Islet of Langerhans (tissue), 1 donor: ENCODE measurements at regions not wholly inside any gene's neighbourhood (a gene's known extent, or its start where the extent isn't known, plus 50 kb on each side); places are given as distances from the start of the nearest gene placed in this dataset.
"Not testable (repeated sequence)": the region's sequence is repeated elsewhere in the genome, so short reads cannot be mapped to it uniquely, and the experiment has no call there.

ENCODE experiments used
- FAIRE-seq: peaks from one replicate; lab custom pipeline; 2011; peaks lifted over from hg19 to GRCh38; lab: Jason Lieb, UNC

- FAIRE-seq: no peak
Measured at GRCh38 chr11:112651386-112651785, 309.8 kb upstream of the NCAM1 start.

- FAIRE-seq: no peak
Measured at GRCh38 chr11:112652786-112653390, 308.3 kb upstream of the NCAM1 start.

- FAIRE-seq: no peak
Measured at GRCh38 chr11:112655371-112655770, 305.8 kb upstream of the NCAM1 start.

- FAIRE-seq: no peak
Measured at GRCh38 chr11:112656772-112657428, 304.3 kb upstream of the NCAM1 start.

GRCh38 chr11:112658431-112658878, 302.8 kb upstream of the NCAM1 start:
- no peak for FAIRE-seq

- FAIRE-seq: no peak
Measured at GRCh38 chr11:112661146-112661545, 300.1 kb upstream of the NCAM1 start.

- FAIRE-seq: no peak
Measured at GRCh38 chr11:112661571-112661970, 299.6 kb upstream of the NCAM1 start.

- FAIRE-seq: no peak
Measured at GRCh38 chr11:112662554-112662953, 298.7 kb upstream of the NCAM1 start.

GRCh38 chr11:112663947-112664634, 297.1 kb upstream of the NCAM1 start:
- no peak for FAIRE-seq

GRCh38 chr11:112665291-112665690, 295.9 kb upstream of the NCAM1 start:
- FAIRE-seq: no peak

- FAIRE-seq: no peak
Measured at GRCh38 chr11:112666253-112666652, 295.0 kb upstream of the NCAM1 start.

GRCh38 chr11:112670806-112671570, 290.2 kb upstream of the NCAM1 start:
- FAIRE-seq: no peak

- FAIRE-seq: not testable (repeated sequence)
Measured at GRCh38 chr11:112673401-112673800, 287.8 kb upstream of the NCAM1 start.

GRCh38 chr11:112685111-112685510, 276.1 kb upstream of the NCAM1 start:
- FAIRE-seq: no peak

- no peak for FAIRE-seq
Measured at GRCh38 chr11:112689851-112690250, 271.4 kb upstream of the NCAM1 start.

GRCh38 chr11:112693781-112694180, 267.4 kb upstream of the NCAM1 start:
- no peak for FAIRE-seq

- FAIRE-seq: no peak
Measured at GRCh38 chr11:112694245-112694644, 267.0 kb upstream of the NCAM1 start.

- FAIRE-seq: no peak
Measured at GRCh38 chr11:112694813-112695212, 266.4 kb upstream of the NCAM1 start.

GRCh38 chr11:112697391-112698178, 263.6 kb upstream of the NCAM1 start:
- no peak for FAIRE-seq

- FAIRE-seq: no peak
Measured at GRCh38 chr11:112705148-112705547, 256.1 kb upstream of the NCAM1 start.

GRCh38 chr11:112706863-112707262, 254.4 kb upstream of the NCAM1 start:
- no peak for FAIRE-seq

GRCh38 chr11:112714340-112714739, 246.9 kb upstream of the NCAM1 start:
- FAIRE-seq: not testable (repeated sequence)
